Psoas muscle (tissue), 7 donors: ENCODE measurements at regions not wholly inside any gene's neighbourhood (a gene's known extent, or its start where the extent isn't known, plus 50 kb on each side); places are given as distances from the start of the nearest gene placed in this dataset.

Source experiments
- ATAC-seq, 4 donors: fragments of 200-7000 bp; cut with Tn5 transposase; one replicate each; pipeline ENCODE4 v1.9.1; 2020; ENCODE audit warnings: moderate library complexity in 3 of 4, mild to moderate bottlenecking in 2 of 4
- DNase-seq, 2 donors: peaks; one replicate each; pipeline ENCODE4 v3.0.0-alpha.2; 2020
- H3K27ac ChIP-seq: fragments of 200-600 bp; one replicate; pipeline ENCODE4 v1.8.0; 2022
- H3K27me3 ChIP-seq, 3 donors: fragments of 200-600 bp in 1 of 3; one replicate each; pipeline versions ENCODE4 v1.6.1 to v1.8.0; 2013 to 2022; ENCODE audit warnings: low read length in 2 of 3, mild to moderate bottlenecking in 2 of 3, moderate library complexity in 1 of 3; ENCODE audit not compliant: insufficient read depth in 3 of 3
- H3K36me3 ChIP-seq, 2 donors: fragments of 200-600 bp in 1 of 2; one replicate each; pipeline versions ENCODE4 v1.6.1 to v1.8.0; 2013 to 2022; ENCODE audit warnings: low read depth in 1 of 2, mild to moderate bottlenecking in 1 of 2, moderate library complexity in 1 of 2; ENCODE audit not compliant: insufficient read depth in 1 of 2
- H3K4me1 ChIP-seq: fragments of 200-600 bp; one replicate; pipeline ENCODE4 v1.8.0; 2022
- H3K4me3 ChIP-seq: fragments of 200-600 bp; one replicate; pipeline ENCODE4 v1.8.0; 2022; ENCODE audit warnings: mild to moderate bottlenecking
- H3K9me3 ChIP-seq: fragments of 200-600 bp; one replicate; pipeline ENCODE4 v1.8.0; 2022
- CTCF ChIP-seq: fragments of 200-600 bp; IDR thresholded peaks from one replicate; pipeline ENCODE4 v1.8.0; 2022; ENCODE audit warnings: antibody characterized with exemption
- WGBS, 3 donors: extraction: QIAGEN DNeasy Blood & Tissue Kit; methylation state at CpG; one replicate each; pipeline versions ENCODE4 v1.1.6 to v1.1.7; 2013; 5-methylcytosine and 5-hydroxymethylcytosine counted together
- intact Hi-C, 2 donors: fragments of 100-400 bp; cut with DNase I; formaldehyde crosslinking; loops; one replicate each; pipeline versions ENCODE4 v1.11.0 to v1.14.2; 2022
- donor health status: healthy with polysubstance abuse.
- donor health status: DM: no; HTN: no; CAD: no; lungs with moderate emphysema.
- donor health status: Bipolar disorder and iron deficiency.
- donor health status: healthy.
- donor health status: DM: yes; HTN: yes; CAD: no.
- donor health status: DM: no; HTN: no; CAD: no.
- donor health status: DM: yes; HTN: yes; CAD: no.

- no peak for TF ChIP-seq CTCF
- DNase-seq (no peak), ATAC-seq (no peak)
- H3K36me3 ChIP-seq = no peaks in the 10 kb centered on the region
- H3K4me3 ChIP-seq = no peak overlapping the region
- intact Hi-C loops = no loop called here
- no peak overlapping the region for H3K27ac ChIP-seq
- H3K4me1 ChIP-seq = peaks cover 8% of the 10 kb centered on the region
- H3K27me3 ChIP-seq = no peaks in the 10 kb centered on the region
- no peaks in the 10 kb centered on the region for H3K9me3 ChIP-seq
- 61 to 73% (median 73%) methylated on average over 2 to 3 of the region's 3 CpGs for WGBS, 3 donors
Measured at GRCh38 chrX:39857780-39858179, 240.0 kb downstream of the BCOR start.

- Histone ChIP-seq H3K36me3 (no peaks in the 10 kb centered on the region), H3K4me3 (no peak overlapping the region), H3K27ac (no peak overlapping the region), H3K9me3 (no peaks in the 10 kb centered on the region), H3K4me1 (peaks cover 8% of the 10 kb centered on the region), H3K27me3 (no peaks in the 10 kb centered on the region)
- intact Hi-C loops = no loop called here
- DNase-seq (no peak), ATAC-seq (peak in 1 of 4 donors; percentile 45)
- no peak for TF ChIP-seq CTCF
- WGBS, 3 donors = 40 to 57% (median 42%) methylated on average over 10 to 13 of the region's 13 CpGs
Measured at GRCh38 chrX:39859991-39860861, 237.5 kb downstream of the BCOR start.

GRCh38 chrX:39862963-39863362, 234.8 kb downstream of the BCOR start:
- Histone ChIP-seq H3K36me3 (no peaks in the 10 kb centered on the region), H3K4me3 (no peak overlapping the region), H3K9me3 (no peaks in the 10 kb centered on the region), H3K4me1 (no peaks in the 10 kb centered on the region), H3K27me3 (no peaks in the 10 kb centered on the region), H3K27ac (no peak overlapping the region)
- no peak for DNase-seq
- intact Hi-C loops = no loop called here
- no peak for TF ChIP-seq CTCF
- 81 to 91% (median 89%) methylated on average over 5 of the region's 5 CpGs for WGBS, 3 donors
- no peak for ATAC-seq

- no peak for DNase-seq
- H3K27ac ChIP-seq = no peak overlapping the region
- WGBS, 3 donors = 58 to 80% (median 64%) methylated on average over 3 to 4 of the region's 4 CpGs
- TF ChIP-seq CTCF = no peak
- no peak overlapping the region for H3K4me3 ChIP-seq
- ATAC-seq = no peak
- no peaks in the 10 kb centered on the region for H3K27me3 ChIP-seq
- no peaks in the 10 kb centered on the region for H3K9me3 ChIP-seq
- H3K4me1 ChIP-seq = no peaks in the 10 kb centered on the region
- no peaks in the 10 kb centered on the region for H3K36me3 ChIP-seq
- intact Hi-C loops = no loop called here
Measured at GRCh38 chrX:39866229-39866628, 231.5 kb downstream of the BCOR start.
